ENCODE measurements at regions not wholly inside any gene's neighbourhood (a gene's known extent, or its start where the extent isn't known, plus 50 kb on each side); places are given as distances from the start of the nearest gene placed in this dataset.

DNA sequence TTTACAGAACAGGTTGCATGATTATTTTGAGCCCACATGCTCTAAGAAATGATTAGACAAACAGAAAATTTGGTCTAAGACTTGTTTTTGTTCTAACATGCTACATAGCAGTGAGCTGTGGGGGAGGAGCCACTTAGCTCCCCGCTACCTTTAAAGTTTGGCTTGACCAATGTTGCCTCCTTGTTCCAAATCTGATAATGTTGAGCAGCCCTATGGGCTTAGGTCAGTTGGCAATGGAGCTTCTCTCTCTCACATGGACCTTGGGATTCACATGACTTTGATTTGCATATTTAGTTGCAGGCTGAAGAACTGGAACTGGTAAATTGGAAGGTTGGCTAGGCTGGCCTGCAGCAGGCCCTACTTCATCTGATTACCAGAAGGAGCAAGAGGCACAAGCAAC is 116.4 kb downstream of the EBLN2 start:
- DNase-seq (no peak), ATAC-seq (no peak)
- Histone ChIP-seq H3K4me1 (ENCODE audit: control insufficient read depth, insufficient read depth, low read length) (no peaks in the 10 kb centered on the region), H3K27me3 (ENCODE audit: control insufficient read depth, insufficient read depth, low read length) (no peaks in the 10 kb centered on the region), H3K36me3 (ENCODE audit: control insufficient read depth, insufficient read depth, low read length) (no peaks in the 10 kb centered on the region), H3K4me3 (ENCODE audit: low read length) (no peak overlapping the region), H3K9me3 (ENCODE audit: control insufficient read depth, insufficient read depth, low read length) (no peaks in the 10 kb centered on the region), H3K27ac (ENCODE audit: low read length) (no peak overlapping the region)
- peaks cover 0 to 4% of the 10 kb centered on the region in 2 donors for H3K27me3 Mint-ChIP-seq (ENCODE audit: low read depth in 2 of 2)
- H3K9me3 Mint-ChIP-seq: peaks cover 0 to 2% of the 10 kb centered on the region in 2 donors
- H3K4me1 Mint-ChIP-seq: no peaks in the 10 kb centered on the region
- H3K36me3 Mint-ChIP-seq: no peaks in the 10 kb centered on the region
- no peak overlapping the region for H3K4me3 Mint-ChIP-seq
- H3K27ac Mint-ChIP-seq: no peak overlapping the region
- intact Hi-C loops (cut with micrococcal nuclease): no loop called here
- TF ChIP-seq, protein P1, sequence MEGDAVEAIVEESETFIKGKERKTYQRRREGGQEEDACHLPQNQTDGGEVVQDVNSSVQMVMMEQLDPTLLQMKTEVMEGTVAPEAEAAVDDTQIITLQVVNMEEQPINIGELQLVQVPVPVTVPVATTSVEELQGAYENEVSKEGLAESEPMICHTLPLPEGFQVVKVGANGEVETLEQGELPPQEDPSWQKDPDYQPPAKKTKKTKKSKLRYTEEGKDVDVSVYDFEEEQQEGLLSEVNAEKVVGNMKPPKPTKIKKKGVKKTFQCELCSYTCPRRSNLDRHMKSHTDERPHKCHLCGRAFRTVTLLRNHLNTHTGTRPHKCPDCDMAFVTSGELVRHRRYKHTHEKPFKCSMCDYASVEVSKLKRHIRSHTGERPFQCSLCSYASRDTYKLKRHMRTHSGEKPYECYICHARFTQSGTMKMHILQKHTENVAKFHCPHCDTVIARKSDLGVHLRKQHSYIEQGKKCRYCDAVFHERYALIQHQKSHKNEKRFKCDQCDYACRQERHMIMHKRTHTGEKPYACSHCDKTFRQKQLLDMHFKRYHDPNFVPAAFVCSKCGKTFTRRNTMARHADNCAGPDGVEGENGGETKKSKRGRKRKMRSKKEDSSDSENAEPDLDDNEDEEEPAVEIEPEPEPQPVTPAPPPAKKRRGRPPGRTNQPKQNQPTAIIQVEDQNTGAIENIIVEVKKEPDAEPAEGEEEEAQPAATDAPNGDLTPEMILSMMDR (IDR thresholded peaks at IDR 0.05): no peak
- WGBS (ENCODE audit: insufficient coverage): 97% methylated on average over 1 of the region's 1 CpG

DNA sequence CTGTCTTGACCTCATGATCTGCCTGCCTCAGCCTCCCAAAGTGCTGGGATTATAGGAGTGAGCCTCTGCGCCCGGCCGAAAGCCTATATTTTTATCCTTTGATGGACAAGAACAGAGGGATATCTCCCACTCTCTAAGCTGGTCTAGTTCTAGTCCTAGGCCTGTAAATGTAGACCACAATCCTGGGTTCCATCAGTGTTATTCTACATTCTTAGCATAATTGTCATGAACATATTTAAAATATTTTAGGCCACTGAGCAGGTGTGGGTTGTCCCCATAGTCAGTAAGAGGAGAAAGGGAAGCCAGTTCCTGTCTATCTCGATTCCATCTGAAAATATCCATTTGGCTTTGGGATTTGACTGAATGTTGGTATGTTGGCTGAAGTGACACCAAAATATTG is 118.1 kb downstream of the EBLN2 start:
- intact Hi-C loops (cut with micrococcal nuclease): no loop called here
- no peak for ATAC-seq
- Mint-ChIP-seq H3K27me3 (ENCODE audit: low read depth in 2 of 2) (peaks cover 0 to 4% of the 10 kb centered on the region in 2 donors), H3K27ac (no peak overlapping the region), H3K4me1 (no peaks in the 10 kb centered on the region), H3K9me3 (no peaks in the 10 kb centered on the region), H3K36me3 (no peaks in the 10 kb centered on the region), H3K4me3 (no peak overlapping the region)
- Histone ChIP-seq H3K4me1 (ENCODE audit: control insufficient read depth, insufficient read depth, low read length) (no peaks in the 10 kb centered on the region), H3K9me3 (ENCODE audit: control insufficient read depth, insufficient read depth, low read length) (no peaks in the 10 kb centered on the region), H3K36me3 (ENCODE audit: control insufficient read depth, insufficient read depth, low read length) (no peaks in the 10 kb centered on the region), H3K27me3 (ENCODE audit: control insufficient read depth, insufficient read depth, low read length) (no peaks in the 10 kb centered on the region), H3K27ac (ENCODE audit: low read length) (no peak overlapping the region), H3K4me3 (ENCODE audit: low read length) (no peak overlapping the region)
- TF ChIP-seq, protein P1 (IDR thresholded peaks at IDR 0.05): no peak
- DNase-seq: no peak
- 93% methylated on average over 4 of the region's 4 CpGs for WGBS (ENCODE audit: insufficient coverage)

DNA sequence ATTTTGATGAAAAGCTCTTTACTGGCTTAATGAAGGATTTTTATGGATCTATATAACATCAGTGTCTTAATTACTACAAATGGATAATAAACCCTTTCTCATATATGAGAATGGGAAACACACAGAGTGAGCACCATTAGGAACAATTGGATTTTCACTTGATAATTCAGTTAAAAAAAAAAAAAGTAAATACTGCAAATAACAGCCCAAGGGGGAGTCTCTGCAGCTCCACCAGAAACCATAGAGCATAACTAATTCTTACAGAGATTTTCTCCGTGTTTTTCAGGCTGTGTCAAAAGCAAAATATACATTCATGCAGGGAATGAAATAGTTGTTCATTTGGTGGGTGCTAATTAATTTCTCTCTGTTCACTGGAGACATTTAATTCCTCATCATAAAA is 125.3 kb downstream of the EBLN2 start:
- Mint-ChIP-seq H3K27me3 (ENCODE audit: low read depth in 2 of 2) (peaks cover 0 to 4% of the 10 kb centered on the region in 2 donors), H3K4me1 (no peaks in the 10 kb centered on the region), H3K4me3 (no peak overlapping the region), H3K27ac (no peak overlapping the region), H3K9me3 (no peaks in the 10 kb centered on the region), H3K36me3 (no peaks in the 10 kb centered on the region)
- DNase-seq (no peak), ATAC-seq (no peak)
- Histone ChIP-seq H3K36me3 (ENCODE audit: control insufficient read depth, insufficient read depth, low read length) (no peaks in the 10 kb centered on the region), H3K27me3 (ENCODE audit: control insufficient read depth, insufficient read depth, low read length) (no peaks in the 10 kb centered on the region), H3K9me3 (ENCODE audit: control insufficient read depth, insufficient read depth, low read length) (no peaks in the 10 kb centered on the region), H3K4me3 (ENCODE audit: low read length) (no peak overlapping the region), H3K4me1 (ENCODE audit: control insufficient read depth, insufficient read depth, low read length) (no peaks in the 10 kb centered on the region), H3K27ac (ENCODE audit: low read length) (no peak overlapping the region)
- intact Hi-C loops (cut with micrococcal nuclease): no loop called here
- TF ChIP-seq, protein P1 (IDR thresholded peaks at IDR 0.05): no peak
- WGBS (ENCODE audit: insufficient coverage): no CpG with 5 or more reads among the region's 1 CpG

DNA sequence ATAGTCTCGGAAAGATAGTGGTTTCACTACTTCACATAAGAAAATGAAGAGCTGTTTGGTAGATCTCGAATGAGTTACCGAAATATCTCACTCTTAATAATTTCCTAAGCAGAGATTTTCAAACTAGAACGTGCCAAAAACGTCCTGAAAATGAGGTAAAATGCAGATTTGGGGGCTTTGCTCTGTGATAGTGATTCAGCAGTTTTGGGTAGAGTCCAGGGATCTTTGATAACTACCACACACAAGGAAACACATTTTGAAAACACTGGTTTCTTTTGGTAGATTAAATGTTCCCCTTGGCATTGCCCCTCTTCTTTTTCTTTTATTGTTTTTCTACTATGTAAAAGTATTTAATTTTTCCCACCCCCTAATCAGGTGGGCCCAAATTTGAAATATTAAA is 125.9 kb downstream of the EBLN2 start:
- H3K27ac Mint-ChIP-seq: no peak overlapping the region
- no peaks in the 10 kb centered on the region for H3K27me3 ChIP-seq (ENCODE audit: control insufficient read depth, insufficient read depth, low read length)
- no peaks in the 10 kb centered on the region for H3K4me1 Mint-ChIP-seq
- H3K9me3 Mint-ChIP-seq: no peaks in the 10 kb centered on the region
- H3K4me1 ChIP-seq (ENCODE audit: control insufficient read depth, insufficient read depth, low read length): no peaks in the 10 kb centered on the region
- H3K4me3 Mint-ChIP-seq: no peak overlapping the region
- no peaks in the 10 kb centered on the region for H3K36me3 Mint-ChIP-seq
- peaks cover 0 to 4% of the 10 kb centered on the region in 2 donors for H3K27me3 Mint-ChIP-seq (ENCODE audit: low read depth in 2 of 2)
- H3K27ac ChIP-seq (ENCODE audit: low read length): no peak overlapping the region
- H3K4me3 ChIP-seq (ENCODE audit: low read length): no peak overlapping the region
- no peaks in the 10 kb centered on the region for H3K36me3 ChIP-seq (ENCODE audit: control insufficient read depth, insufficient read depth, low read length)
- intact Hi-C loops (cut with micrococcal nuclease): no loop called here
- H3K9me3 ChIP-seq (ENCODE audit: control insufficient read depth, insufficient read depth, low read length): no peaks in the 10 kb centered on the region
- ATAC-seq (no peak), DNase-seq (no peak)
- WGBS (ENCODE audit: insufficient coverage): no CpG with 5 or more reads among the region's 5 CpGs
- TF ChIP-seq, protein P1 (IDR thresholded peaks at IDR 0.05): no peak
